ENCODE measurements at regions not wholly inside any gene's neighbourhood (a gene's known extent, or its start where the extent isn't known, plus 50 kb on each side); places are given as distances from the start of the nearest gene placed in this dataset.

DNA sequence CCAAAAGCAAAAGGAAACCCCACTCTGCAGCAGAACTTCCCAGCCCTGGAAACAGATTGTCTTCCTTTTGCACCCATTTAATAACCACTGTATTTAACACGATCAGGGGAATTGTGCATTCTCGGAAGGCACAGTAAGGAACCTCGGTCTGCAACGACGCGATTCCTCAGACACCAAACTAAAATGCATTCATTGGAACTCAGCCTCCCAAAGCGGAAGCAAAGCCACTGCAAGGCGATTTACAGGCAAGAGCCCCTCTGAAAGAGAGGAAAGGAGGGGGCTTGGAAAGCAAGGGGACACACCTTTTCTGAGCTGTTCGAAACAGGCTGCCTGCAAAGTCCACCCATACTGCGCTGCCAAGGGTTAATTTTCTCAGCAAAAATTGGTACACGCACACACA, 297.7 kb downstream of the OMA1 start:
- TF ChIP-seq, protein P1, sequence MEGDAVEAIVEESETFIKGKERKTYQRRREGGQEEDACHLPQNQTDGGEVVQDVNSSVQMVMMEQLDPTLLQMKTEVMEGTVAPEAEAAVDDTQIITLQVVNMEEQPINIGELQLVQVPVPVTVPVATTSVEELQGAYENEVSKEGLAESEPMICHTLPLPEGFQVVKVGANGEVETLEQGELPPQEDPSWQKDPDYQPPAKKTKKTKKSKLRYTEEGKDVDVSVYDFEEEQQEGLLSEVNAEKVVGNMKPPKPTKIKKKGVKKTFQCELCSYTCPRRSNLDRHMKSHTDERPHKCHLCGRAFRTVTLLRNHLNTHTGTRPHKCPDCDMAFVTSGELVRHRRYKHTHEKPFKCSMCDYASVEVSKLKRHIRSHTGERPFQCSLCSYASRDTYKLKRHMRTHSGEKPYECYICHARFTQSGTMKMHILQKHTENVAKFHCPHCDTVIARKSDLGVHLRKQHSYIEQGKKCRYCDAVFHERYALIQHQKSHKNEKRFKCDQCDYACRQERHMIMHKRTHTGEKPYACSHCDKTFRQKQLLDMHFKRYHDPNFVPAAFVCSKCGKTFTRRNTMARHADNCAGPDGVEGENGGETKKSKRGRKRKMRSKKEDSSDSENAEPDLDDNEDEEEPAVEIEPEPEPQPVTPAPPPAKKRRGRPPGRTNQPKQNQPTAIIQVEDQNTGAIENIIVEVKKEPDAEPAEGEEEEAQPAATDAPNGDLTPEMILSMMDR (IDR thresholded peaks at IDR 0.05), result no peak
- TF ChIP-seq ZFX (IDR thresholded peaks at IDR 0.05; ENCODE audit: borderline replicate concordance), result no peak
- no peak overlapping the region for H3K27ac ChIP-seq

DNA sequence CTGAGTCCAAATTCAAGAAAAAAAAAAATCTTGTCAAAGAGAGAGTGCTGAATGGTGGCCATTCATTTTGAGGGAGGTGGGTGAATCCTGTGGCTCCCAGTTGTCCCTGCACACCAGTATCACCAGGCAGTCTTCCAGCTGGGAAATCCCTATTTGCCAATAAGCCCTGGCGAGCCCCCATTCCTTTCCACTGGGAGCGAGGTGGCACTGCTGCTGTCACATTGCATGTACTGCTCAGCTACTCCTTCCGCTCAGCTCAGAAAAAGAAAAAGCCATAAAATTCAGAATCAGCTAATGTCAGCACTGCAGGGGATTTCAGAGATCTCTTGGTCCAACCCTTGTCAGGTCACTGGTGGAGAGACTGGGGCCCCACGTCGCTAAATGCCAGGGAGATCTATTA, 298.5 kb downstream of the OMA1 start:
- no peak for TF ChIP-seq ZFX (IDR thresholded peaks at IDR 0.05; ENCODE audit: borderline replicate concordance)
- TF ChIP-seq, protein P1 (IDR thresholded peaks at IDR 0.05), result no peak

DNA sequence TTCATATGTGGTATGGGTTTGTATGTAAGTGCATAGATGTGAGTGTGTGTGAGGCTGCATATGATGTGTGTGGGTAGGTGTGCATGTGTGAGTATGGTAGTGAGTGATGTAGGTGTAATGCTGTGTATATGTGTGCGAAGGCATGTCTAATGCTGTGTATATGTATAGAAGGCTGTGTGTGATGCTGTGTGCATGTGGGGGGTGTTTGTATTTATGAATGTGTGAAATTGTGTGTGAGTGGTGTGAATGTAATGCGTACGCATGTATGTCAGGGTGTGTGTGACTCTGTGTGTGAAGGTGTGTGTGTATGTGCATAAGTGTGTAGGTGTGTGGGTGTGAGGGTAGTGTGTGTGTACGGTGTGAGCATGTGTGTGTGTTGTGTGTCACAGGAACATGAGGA, 300.0 kb downstream of the OMA1 start:
- TF ChIP-seq, protein P1 (IDR thresholded peaks at IDR 0.05), result no peak
- no peak for TF ChIP-seq ZFX (IDR thresholded peaks at IDR 0.05; ENCODE audit: borderline replicate concordance)
- H3K27ac ChIP-seq, result no peak overlapping the region

More for the DNA sequence above, 298.5 kb downstream of the OMA1 start:
- H3K27ac ChIP-seq, result no peak overlapping the region

DNA sequence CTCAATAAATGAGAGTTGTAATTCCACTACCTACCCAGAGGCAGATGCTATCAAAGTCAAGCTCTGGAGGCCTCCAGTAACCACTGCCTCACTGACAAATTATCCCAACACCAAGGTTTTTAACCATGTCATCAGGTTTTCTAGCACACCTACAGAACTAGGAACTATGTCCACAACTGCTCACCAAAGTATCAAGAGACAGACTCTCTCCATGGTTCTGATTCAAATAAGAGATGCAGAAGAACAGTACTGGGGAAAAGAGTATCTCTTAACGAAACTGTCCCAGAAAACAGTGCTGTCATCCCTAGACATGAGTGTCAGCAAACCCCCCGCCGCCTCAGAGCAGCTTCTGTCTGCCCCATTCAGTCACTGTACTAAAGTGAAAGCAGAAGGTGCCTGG, 301.7 kb downstream of the OMA1 start:
- no peak overlapping the region for H3K27ac ChIP-seq
- TF ChIP-seq ZFX (IDR thresholded peaks at IDR 0.05; ENCODE audit: borderline replicate concordance), result no peak
- TF ChIP-seq, protein P1 (IDR thresholded peaks at IDR 0.05), result no peak

DNA sequence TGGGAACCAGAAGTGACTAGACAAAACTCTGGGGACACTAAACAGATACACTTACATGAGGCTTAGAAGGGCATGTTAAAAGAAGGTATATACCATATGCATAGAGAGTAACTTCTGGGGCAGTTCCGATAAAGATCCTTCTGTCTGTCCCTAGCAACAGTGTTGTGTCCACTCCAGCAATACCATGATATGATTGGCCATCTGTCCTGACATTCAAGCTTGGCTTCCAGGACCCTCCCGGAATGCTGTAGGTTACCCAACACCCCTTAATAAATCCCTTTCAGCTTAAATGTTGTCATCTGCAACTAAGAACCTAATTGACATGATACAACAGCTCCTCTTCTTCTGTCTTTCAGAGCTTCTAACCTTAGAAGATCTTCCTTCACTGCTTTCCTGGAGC, 307.7 kb downstream of the OMA1 start:
- H3K27ac ChIP-seq, result no peak overlapping the region
- TF ChIP-seq, protein P1 (IDR thresholded peaks at IDR 0.05), result no peak
- TF ChIP-seq ZFX (IDR thresholded peaks at IDR 0.05; ENCODE audit: borderline replicate concordance), result no peak

DNA sequence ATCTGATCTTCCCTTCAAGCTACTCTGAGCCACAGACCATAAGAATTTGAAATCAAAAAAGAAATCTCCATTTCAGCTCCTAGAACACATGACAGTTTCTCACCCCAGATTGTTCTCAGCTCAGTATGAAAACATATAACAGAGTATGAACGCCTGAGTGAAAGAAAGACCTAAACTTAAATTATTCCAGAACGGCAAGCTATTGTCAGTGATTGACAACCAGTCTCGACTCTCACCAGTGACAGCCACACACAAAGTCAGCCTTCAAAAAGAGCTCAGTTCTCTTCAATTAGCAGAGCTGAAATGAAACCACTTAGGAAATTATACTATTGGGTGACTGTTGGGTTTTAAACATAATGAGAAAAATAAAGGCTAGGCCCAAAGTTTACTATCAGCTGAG, 312.8 kb downstream of the OMA1 start:
- H3K27ac ChIP-seq, result no peak overlapping the region
- TF ChIP-seq, protein P1 (IDR thresholded peaks at IDR 0.05), result no peak
- TF ChIP-seq ZFX (IDR thresholded peaks at IDR 0.05; ENCODE audit: borderline replicate concordance), result no peak

DNA sequence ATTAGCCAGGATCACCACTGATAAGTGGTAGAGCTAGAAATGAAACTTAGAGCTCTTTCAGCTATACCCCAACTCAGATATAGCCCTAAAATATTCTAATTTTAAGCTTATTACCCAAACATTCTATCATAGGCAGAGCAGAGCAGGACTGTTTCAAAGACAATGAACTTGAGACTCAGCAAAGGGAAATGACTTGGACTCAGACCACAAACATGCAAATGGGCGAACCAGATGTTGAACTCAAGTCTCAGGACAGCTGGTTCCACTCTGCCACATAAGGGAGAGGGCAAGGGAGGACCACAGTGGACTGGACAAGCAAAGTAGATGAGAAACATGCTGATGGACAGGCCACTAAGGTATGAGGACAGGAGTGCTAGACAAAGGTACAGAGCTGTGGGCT, 315.3 kb downstream of the OMA1 start:
- TF ChIP-seq ZFX (IDR thresholded peaks at IDR 0.05; ENCODE audit: borderline replicate concordance), result no peak
- TF ChIP-seq, protein P1 (IDR thresholded peaks at IDR 0.05), result no peak
- H3K27ac ChIP-seq, result no peak overlapping the region

All from 22Rv1 (cell line).